ENCODE measurements at regions not wholly inside any gene's neighbourhood (a gene's known extent, or its start where the extent isn't known, plus 50 kb on each side); places are given as distances from the start of the nearest gene placed in this dataset.

- H3K36me3 ChIP-seq (ENCODE audit: control insufficient read depth in 3 of 3, insufficient read depth in 3 of 3, low read length in 3 of 3) = no peaks in the 10 kb centered on the region
- no peak overlapping the region for H3K9ac ChIP-seq (ENCODE audit: low read depth in 1 of 3, low read length in 3 of 3)
Measured at GRCh38 chr2:196248467-196249094, 77.2 kb upstream of the STK17B start.

GRCh38 chr2:196249171-196249570 is 77.8 kb upstream of the STK17B start:
- Histone ChIP-seq H3K9ac (ENCODE audit: low read depth in 1 of 3, low read length in 3 of 3) (no peak overlapping the region), H3K36me3 (ENCODE audit: control insufficient read depth in 3 of 3, insufficient read depth in 3 of 3, low read length in 3 of 3) (no peaks in the 10 kb centered on the region), H3K4me3 (ENCODE audit: low read length in 3 of 3) (no peak overlapping the region), H3K27ac (ENCODE audit: low read depth, low read length) (no peak overlapping the region), H3K27me3 (ENCODE audit: control insufficient read depth in 3 of 3, insufficient read depth in 3 of 3, low read length in 3 of 3) (peaks cover 0 to 2% (median 0%) of the 10 kb centered on the region in 3 donors), H3K9me3 (ENCODE audit: control insufficient read depth in 3 of 3, low read length in 3 of 3) (no peaks in the 10 kb centered on the region), H3K4me1 (ENCODE audit: control insufficient read depth in 3 of 3, insufficient read depth in 3 of 3, low read length in 3 of 3) (peaks cover 0 to 5% (median 0%) of the 10 kb centered on the region in 3 donors)

More at GRCh38 chr2:196248467-196249094, 77.2 kb upstream of the STK17B start:
- H3K27ac ChIP-seq (ENCODE audit: low read depth, low read length) = no peak overlapping the region
- H3K27me3 ChIP-seq (ENCODE audit: control insufficient read depth in 3 of 3, insufficient read depth in 3 of 3, low read length in 3 of 3) = no peaks in the 10 kb centered on the region
- H3K4me3 ChIP-seq (ENCODE audit: low read length in 3 of 3) = no peak overlapping the region
- peaks cover 0 to 5% (median 0%) of the 10 kb centered on the region in 3 donors for H3K4me1 ChIP-seq (ENCODE audit: control insufficient read depth in 3 of 3, insufficient read depth in 3 of 3, low read length in 3 of 3)
- H3K9me3 ChIP-seq (ENCODE audit: control insufficient read depth in 3 of 3, low read length in 3 of 3) = no peaks in the 10 kb centered on the region

- H3K9ac ChIP-seq (ENCODE audit: low read depth in 1 of 3, low read length in 3 of 3) = no peak overlapping the region
- H3K9me3 ChIP-seq (ENCODE audit: control insufficient read depth in 3 of 3, low read length in 3 of 3) = no peaks in the 10 kb centered on the region
- H3K27me3 ChIP-seq (ENCODE audit: control insufficient read depth in 3 of 3, insufficient read depth in 3 of 3, low read length in 3 of 3) = peaks cover 0 to 2% (median 0%) of the 10 kb centered on the region in 3 donors
- H3K4me1 ChIP-seq (ENCODE audit: control insufficient read depth in 3 of 3, insufficient read depth in 3 of 3, low read length in 3 of 3) = peaks cover 0 to 5% (median 0%) of the 10 kb centered on the region in 3 donors
- no peaks in the 10 kb centered on the region for H3K36me3 ChIP-seq (ENCODE audit: control insufficient read depth in 3 of 3, insufficient read depth in 3 of 3, low read length in 3 of 3)
- no peak overlapping the region for H3K4me3 ChIP-seq (ENCODE audit: low read length in 3 of 3)
- no peak overlapping the region for H3K27ac ChIP-seq (ENCODE audit: low read depth, low read length)
Measured at GRCh38 chr2:196249860-196250259, 78.5 kb upstream of the STK17B start.

- Histone ChIP-seq H3K27ac (ENCODE audit: low read depth, low read length) (no peak overlapping the region), H3K4me1 (ENCODE audit: control insufficient read depth in 3 of 3, insufficient read depth in 3 of 3, low read length in 3 of 3) (peaks cover 0 to 5% (median 0%) of the 10 kb centered on the region in 3 donors), H3K27me3 (ENCODE audit: control insufficient read depth in 3 of 3, insufficient read depth in 3 of 3, low read length in 3 of 3) (peaks cover 0 to 2% (median 0%) of the 10 kb centered on the region in 3 donors), H3K36me3 (ENCODE audit: control insufficient read depth in 3 of 3, insufficient read depth in 3 of 3, low read length in 3 of 3) (no peaks in the 10 kb centered on the region), H3K4me3 (ENCODE audit: low read length in 3 of 3) (no peak overlapping the region), H3K9ac (ENCODE audit: low read depth in 1 of 3, low read length in 3 of 3) (no peak overlapping the region), H3K9me3 (ENCODE audit: control insufficient read depth in 3 of 3, low read length in 3 of 3) (no peaks in the 10 kb centered on the region)
Measured at GRCh38 chr2:196251132-196251531, 79.8 kb upstream of the STK17B start.

GRCh38 chr2:196252408-196253115 is 81.2 kb upstream of the STK17B start:
- no peak overlapping the region for H3K4me3 ChIP-seq (ENCODE audit: low read length in 3 of 3)
- H3K27me3 ChIP-seq (ENCODE audit: control insufficient read depth in 3 of 3, insufficient read depth in 3 of 3, low read length in 3 of 3) = peaks cover 0 to 2% (median 0%) of the 10 kb centered on the region in 3 donors
- no peaks in the 10 kb centered on the region for H3K36me3 ChIP-seq (ENCODE audit: control insufficient read depth in 3 of 3, insufficient read depth in 3 of 3, low read length in 3 of 3)
- peaks cover 0 to 4% (median 0%) of the 10 kb centered on the region in 3 donors for H3K4me1 ChIP-seq (ENCODE audit: control insufficient read depth in 3 of 3, insufficient read depth in 3 of 3, low read length in 3 of 3)
- H3K27ac ChIP-seq (ENCODE audit: low read depth, low read length) = no peak overlapping the region
- H3K9me3 ChIP-seq (ENCODE audit: control insufficient read depth in 3 of 3, low read length in 3 of 3) = no peaks in the 10 kb centered on the region
- no peak overlapping the region for H3K9ac ChIP-seq (ENCODE audit: low read depth in 1 of 3, low read length in 3 of 3)

- Histone ChIP-seq H3K9ac (ENCODE audit: low read depth in 1 of 3, low read length in 3 of 3) (no peak overlapping the region), H3K27ac (ENCODE audit: low read depth, low read length) (no peak overlapping the region), H3K27me3 (ENCODE audit: control insufficient read depth in 3 of 3, insufficient read depth in 3 of 3, low read length in 3 of 3) (peaks cover 0 to 2% (median 0%) of the 10 kb centered on the region in 3 donors), H3K9me3 (ENCODE audit: control insufficient read depth in 3 of 3, low read length in 3 of 3) (no peaks in the 10 kb centered on the region), H3K4me1 (ENCODE audit: control insufficient read depth in 3 of 3, insufficient read depth in 3 of 3, low read length in 3 of 3) (no peaks in the 10 kb centered on the region), H3K4me3 (ENCODE audit: low read length in 3 of 3) (no peak overlapping the region), H3K36me3 (ENCODE audit: control insufficient read depth in 3 of 3, insufficient read depth in 3 of 3, low read length in 3 of 3) (no peaks in the 10 kb centered on the region)
Measured at GRCh38 chr2:196253116-196253480, 81.7 kb upstream of the STK17B start.

GRCh38 chr2:196256585-196256984 is 85.2 kb upstream of the STK17B start:
- H3K36me3 ChIP-seq (ENCODE audit: control insufficient read depth in 3 of 3, insufficient read depth in 3 of 3, low read length in 3 of 3) = no peaks in the 10 kb centered on the region
- H3K27ac ChIP-seq (ENCODE audit: low read depth, low read length) = no peak overlapping the region
- no peak overlapping the region for H3K4me3 ChIP-seq (ENCODE audit: low read length in 3 of 3)
- peaks cover 0 to 2% (median 0%) of the 10 kb centered on the region in 3 donors for H3K27me3 ChIP-seq (ENCODE audit: control insufficient read depth in 3 of 3, insufficient read depth in 3 of 3, low read length in 3 of 3)
- no peak overlapping the region for H3K9ac ChIP-seq (ENCODE audit: low read depth in 1 of 3, low read length in 3 of 3)
- H3K4me1 ChIP-seq (ENCODE audit: control insufficient read depth in 3 of 3, insufficient read depth in 3 of 3, low read length in 3 of 3) = no peaks in the 10 kb centered on the region
- no peaks in the 10 kb centered on the region for H3K9me3 ChIP-seq (ENCODE audit: control insufficient read depth in 3 of 3, low read length in 3 of 3)

- Histone ChIP-seq H3K9ac (ENCODE audit: low read depth in 1 of 3, low read length in 3 of 3) (no peak overlapping the region), H3K4me3 (ENCODE audit: low read length in 3 of 3) (no peak overlapping the region), H3K27ac (ENCODE audit: low read depth, low read length) (no peak overlapping the region), H3K27me3 (ENCODE audit: control insufficient read depth in 3 of 3, insufficient read depth in 3 of 3, low read length in 3 of 3) (peaks cover 0 to 2% (median 0%) of the 10 kb centered on the region in 3 donors), H3K9me3 (ENCODE audit: control insufficient read depth in 3 of 3, low read length in 3 of 3) (no peaks in the 10 kb centered on the region), H3K36me3 (ENCODE audit: control insufficient read depth in 3 of 3, insufficient read depth in 3 of 3, low read length in 3 of 3) (no peaks in the 10 kb centered on the region), H3K4me1 (ENCODE audit: control insufficient read depth in 3 of 3, insufficient read depth in 3 of 3, low read length in 3 of 3) (no peaks in the 10 kb centered on the region)
Measured at GRCh38 chr2:196257086-196257485, 85.7 kb upstream of the STK17B start.

GRCh38 chr2:196258407-196258806 is 87.0 kb upstream of the STK17B start:
- Histone ChIP-seq H3K36me3 (ENCODE audit: control insufficient read depth in 3 of 3, insufficient read depth in 3 of 3, low read length in 3 of 3) (no peaks in the 10 kb centered on the region), H3K4me1 (ENCODE audit: control insufficient read depth in 3 of 3, insufficient read depth in 3 of 3, low read length in 3 of 3) (no peaks in the 10 kb centered on the region), H3K4me3 (ENCODE audit: low read length in 3 of 3) (no peak overlapping the region), H3K9me3 (ENCODE audit: control insufficient read depth in 3 of 3, low read length in 3 of 3) (no peaks in the 10 kb centered on the region), H3K9ac (ENCODE audit: low read depth in 1 of 3, low read length in 3 of 3) (no peak overlapping the region), H3K27ac (ENCODE audit: low read depth, low read length) (no peak overlapping the region), H3K27me3 (ENCODE audit: control insufficient read depth in 3 of 3, insufficient read depth in 3 of 3, low read length in 3 of 3) (peaks cover 0 to 2% (median 0%) of the 10 kb centered on the region in 3 donors)
